ENCODE measurements at regions not wholly inside any gene's neighbourhood (a gene's known extent, or its start where the extent isn't known, plus 50 kb on each side); places are given as distances from the start of the nearest gene placed in this dataset.
"Not testable (repeated sequence)": the region's sequence is repeated elsewhere in the genome, so short reads cannot be mapped to it uniquely, and the experiment has no call there.

- not testable (repeated sequence) for H3K9ac ChIP-seq (ENCODE audit: low read length); H3K4me1 ChIP-seq (ENCODE audit: control insufficient read depth, insufficient read depth, low read length); H3K4me3 ChIP-seq (ENCODE audit: low read length); H3K27me3 ChIP-seq (replicated peaks; ENCODE audit: control insufficient read depth, insufficient read depth, low read length); H3K36me3 ChIP-seq (ENCODE audit: control insufficient read depth, insufficient read depth, low read length, severe bottlenecking); DNase-seq (ENCODE audit: low read depth)
- H3K9me3 ChIP-seq (ENCODE audit: control insufficient read depth, low read length) = peaks cover 14% of the 10 kb centered on the region
These were observed 4756.2 kb upstream of the OR11H1 start for GRCh38 chr22:10771744-10772143.

DNA sequence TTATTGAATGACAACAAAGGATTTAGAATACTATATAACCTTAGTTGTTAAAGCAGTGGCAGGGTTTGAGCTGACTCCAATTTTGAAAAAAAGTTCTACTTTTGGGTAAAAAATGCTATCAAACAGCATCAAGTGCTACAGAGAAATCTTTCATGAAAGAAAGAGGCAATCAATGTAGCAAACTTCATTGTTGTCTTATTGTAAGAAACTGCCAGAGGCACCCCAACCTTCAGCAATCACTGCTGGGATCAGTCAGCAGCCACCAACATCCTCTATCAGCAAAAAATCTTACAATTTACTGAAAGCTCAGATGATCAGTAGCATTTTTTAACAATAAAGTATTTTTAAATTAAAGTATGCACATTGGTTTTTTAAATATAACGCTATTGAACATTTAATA, 4754.7 kb upstream of the OR11H1 start:
- not testable (repeated sequence) for H3K4me3 ChIP-seq (ENCODE audit: low read length); H3K9ac ChIP-seq (ENCODE audit: low read length); H3K9me3 ChIP-seq (ENCODE audit: control insufficient read depth, low read length); H3K27me3 ChIP-seq (replicated peaks; ENCODE audit: control insufficient read depth, insufficient read depth, low read length); DNase-seq (ENCODE audit: low read depth); H3K36me3 ChIP-seq (ENCODE audit: control insufficient read depth, insufficient read depth, low read length, severe bottlenecking); H3K4me1 ChIP-seq (ENCODE audit: control insufficient read depth, insufficient read depth, low read length)

GRCh38 chr22:10775601-10776357, 4752.2 kb upstream of the OR11H1 start:
- not testable (repeated sequence) for H3K9me3 ChIP-seq (ENCODE audit: control insufficient read depth, low read length); H3K4me3 ChIP-seq (ENCODE audit: low read length); H3K36me3 ChIP-seq (ENCODE audit: control insufficient read depth, insufficient read depth, low read length, severe bottlenecking); H3K4me1 ChIP-seq (ENCODE audit: control insufficient read depth, insufficient read depth, low read length); DNase-seq (ENCODE audit: low read depth); H3K27me3 ChIP-seq (replicated peaks; ENCODE audit: control insufficient read depth, insufficient read depth, low read length); H3K9ac ChIP-seq (ENCODE audit: low read length)

- not testable (repeated sequence) for H3K4me1 ChIP-seq (ENCODE audit: control insufficient read depth, insufficient read depth, low read length); H3K9ac ChIP-seq (ENCODE audit: low read length); H3K9me3 ChIP-seq (ENCODE audit: control insufficient read depth, low read length); H3K36me3 ChIP-seq (ENCODE audit: control insufficient read depth, insufficient read depth, low read length, severe bottlenecking); H3K4me3 ChIP-seq (ENCODE audit: low read length); DNase-seq (ENCODE audit: low read depth); H3K27me3 ChIP-seq (replicated peaks; ENCODE audit: control insufficient read depth, insufficient read depth, low read length)
These were observed 4751.6 kb upstream of the OR11H1 start for GRCh38 chr22:10776358-10776729.

GRCh38 chr22:10777733-10778132, 4750.3 kb upstream of the OR11H1 start:
- not testable (repeated sequence) for H3K4me3 ChIP-seq (ENCODE audit: low read length); H3K9ac ChIP-seq (ENCODE audit: low read length); DNase-seq (ENCODE audit: low read depth); H3K4me1 ChIP-seq (ENCODE audit: control insufficient read depth, insufficient read depth, low read length); H3K36me3 ChIP-seq (ENCODE audit: control insufficient read depth, insufficient read depth, low read length, severe bottlenecking); H3K9me3 ChIP-seq (ENCODE audit: control insufficient read depth, low read length); H3K27me3 ChIP-seq (replicated peaks; ENCODE audit: control insufficient read depth, insufficient read depth, low read length)

DNA sequence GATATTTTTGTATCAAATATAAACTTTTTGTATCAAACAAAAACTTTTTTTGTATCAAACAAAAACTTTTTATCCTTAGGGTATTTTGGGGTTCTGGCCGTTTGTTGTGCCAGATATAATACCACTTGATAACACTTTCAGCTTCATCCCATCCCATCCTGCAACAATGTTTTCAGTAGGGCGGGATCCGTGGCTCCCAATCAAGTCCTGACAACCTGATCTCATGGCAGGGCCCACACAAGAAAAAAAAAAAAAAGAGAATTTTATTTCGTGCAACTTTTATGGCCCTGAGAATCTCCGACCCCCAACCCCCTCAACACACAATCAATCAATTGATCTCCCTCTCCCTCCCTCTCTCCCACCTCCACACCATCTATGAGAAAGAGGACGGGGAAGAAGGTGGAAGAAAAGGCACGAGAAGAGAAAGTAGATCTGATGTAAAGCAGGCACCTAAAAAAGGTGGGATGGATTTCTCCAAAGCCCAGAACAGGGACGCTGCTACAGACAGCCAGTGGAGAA, 4749.6 kb upstream of the OR11H1 start:
- Histone ChIP-seq H3K4me1 (ENCODE audit: control insufficient read depth, insufficient read depth, low read length) (no peaks in the 10 kb centered on the region), H3K9me3 (ENCODE audit: control insufficient read depth, low read length) (peaks cover under 1% of the 10 kb centered on the region), H3K27me3 (replicated peaks; ENCODE audit: control insufficient read depth, insufficient read depth, low read length) (no peaks in the 10 kb centered on the region), H3K4me3 (ENCODE audit: low read length) (no peak overlapping the region), H3K9ac (ENCODE audit: low read length) (no peak overlapping the region), H3K36me3 (ENCODE audit: control insufficient read depth, insufficient read depth, low read length, severe bottlenecking) (no peaks in the 10 kb centered on the region)
- DNase-seq (ENCODE audit: low read depth) = no peak

DNA sequence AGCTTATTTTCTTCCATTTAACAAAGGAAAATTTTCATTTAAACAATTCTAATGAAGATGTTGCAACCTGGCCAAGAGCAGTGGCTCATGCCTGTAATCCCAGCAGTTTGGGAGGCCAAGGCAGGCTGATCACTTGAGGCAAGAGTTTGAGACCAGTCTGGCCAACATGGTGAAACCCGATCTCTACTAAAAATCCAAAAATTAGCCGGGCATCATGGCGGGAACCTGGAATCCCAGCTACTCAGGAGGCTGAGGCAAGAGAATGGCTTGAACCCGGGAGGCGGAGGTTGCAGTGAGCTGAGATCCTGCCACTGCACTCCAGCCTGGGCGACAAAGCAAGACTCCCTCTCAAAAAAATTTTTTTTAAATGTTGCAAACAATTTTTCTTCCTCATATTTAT, 4748.8 kb upstream of the OR11H1 start:
- not testable (repeated sequence) for H3K27me3 ChIP-seq (replicated peaks; ENCODE audit: control insufficient read depth, insufficient read depth, low read length)

DNA sequence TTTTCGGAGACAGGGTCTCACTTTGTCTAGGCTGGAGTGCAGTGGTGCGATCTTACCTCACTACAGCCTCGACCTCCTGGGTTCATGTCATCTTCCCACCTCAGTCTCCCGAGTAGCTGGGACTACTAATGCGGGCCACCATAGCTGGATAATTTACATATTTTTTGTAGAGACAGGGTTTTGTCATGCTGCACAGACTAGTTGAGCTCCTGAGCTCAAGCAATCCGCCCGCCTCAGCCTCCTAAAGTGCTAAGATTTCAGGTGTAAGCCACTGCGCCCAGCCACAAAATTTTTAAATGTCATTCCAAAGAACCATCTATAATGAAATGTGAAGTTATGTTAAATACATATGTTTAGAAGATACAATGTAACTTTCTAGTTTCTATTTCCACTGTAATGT, 4747.7 kb upstream of the OR11H1 start:
- no peak overlapping the region for H3K4me3 ChIP-seq (ENCODE audit: low read length)
- DNase-seq (ENCODE audit: low read depth) = no peak
- no peaks in the 10 kb centered on the region for H3K27me3 ChIP-seq (replicated peaks; ENCODE audit: control insufficient read depth, insufficient read depth, low read length)
- no peaks in the 10 kb centered on the region for H3K36me3 ChIP-seq (ENCODE audit: control insufficient read depth, insufficient read depth, low read length, severe bottlenecking)
- no peaks in the 10 kb centered on the region for H3K9me3 ChIP-seq (ENCODE audit: control insufficient read depth, low read length)
- H3K9ac ChIP-seq (ENCODE audit: low read length) = no peak overlapping the region
- no peaks in the 10 kb centered on the region for H3K4me1 ChIP-seq (ENCODE audit: control insufficient read depth, insufficient read depth, low read length)

More for the DNA sequence above, 4748.8 kb upstream of the OR11H1 start:
- not testable (repeated sequence) for DNase-seq (ENCODE audit: low read depth); H3K9me3 ChIP-seq (ENCODE audit: control insufficient read depth, low read length); H3K4me3 ChIP-seq (ENCODE audit: low read length); H3K4me1 ChIP-seq (ENCODE audit: control insufficient read depth, insufficient read depth, low read length); H3K36me3 ChIP-seq (ENCODE audit: control insufficient read depth, insufficient read depth, low read length, severe bottlenecking); H3K9ac ChIP-seq (ENCODE audit: low read length)

- no peaks in the 10 kb centered on the region for H3K36me3 ChIP-seq (ENCODE audit: control insufficient read depth, insufficient read depth, low read length, severe bottlenecking)
- no peak overlapping the region for H3K9ac ChIP-seq (ENCODE audit: low read length)
- no peak for DNase-seq (ENCODE audit: low read depth)
- H3K4me1 ChIP-seq (ENCODE audit: control insufficient read depth, insufficient read depth, low read length) = no peaks in the 10 kb centered on the region
- H3K27me3 ChIP-seq (replicated peaks; ENCODE audit: control insufficient read depth, insufficient read depth, low read length) = no peaks in the 10 kb centered on the region
- no peaks in the 10 kb centered on the region for H3K9me3 ChIP-seq (ENCODE audit: control insufficient read depth, low read length)
- no peak overlapping the region for H3K4me3 ChIP-seq (ENCODE audit: low read length)
These were observed 4746.2 kb upstream of the OR11H1 start for GRCh38 chr22:10781571-10782403.

Measured in adipocyte (in vitro differentiated cells).